PC-9 (cell line): ENCODE measurements at regions not wholly inside any gene's neighbourhood (a gene's known extent, or its start where the extent isn't known, plus 50 kb on each side); places are given as distances from the start of the nearest gene placed in this dataset.

Source experiments
- BruUV-seq: library from RNA; stranded (reverse); fragments of 400-500 nt; replicated peaks from 2 replicates; lab custom pipeline; 2021; lab: Mats Ljungman, UMichigan
- CTCF ChIA-PET: fragments of 300-600 bp; sonication (Branson Sonifier 250); formaldehyde crosslinking; loops from one replicate; lab custom pipeline; 2022; ENCODE audit warnings: antibody characterized with exemption; lab: Charles Lee
- POLR2A ChIA-PET: fragments of 300-600 bp; sonication (Branson Sonifier 250); formaldehyde crosslinking; loops from one replicate; lab custom pipeline; 2022; ENCODE audit warnings: antibody characterized with exemption; ENCODE audit not compliant: unreplicated experiment; lab: Charles Lee
- DNase-seq, 2 experiments: peaks; one replicate each; pipeline versions ENCODE4 v3.0.0 to v3.0.0-alpha.2; 2015 to 2022; ENCODE audit warnings: mixed read lengths in 1 of 2
- H2AFZ ChIP-seq: fragments of 200-600 bp; sonication (generic); 2 replicates; pipeline ENCODE4 v1.8.1; 2017; ENCODE audit warnings: antibody characterized with exemption
- H3F3A ChIP-seq: fragments of 200-600 bp; sonication (generic); 2 replicates; pipeline ENCODE4 v1.8.1; 2017; ENCODE audit warnings: antibody characterized with exemption, mild to moderate bottlenecking, low read depth; ENCODE audit not compliant: insufficient read depth
- H3K27ac ChIP-seq: fragments of 200-600 bp; sonication (generic); 2 replicates; pipeline ENCODE4 v1.6.1; 2016; ENCODE audit warnings: mixed run types
- H3K27me3 ChIP-seq: fragments of 200-600 bp; sonication (generic); 2 replicates; pipeline ENCODE4 v1.6.1; 2016; ENCODE audit warnings: low read depth, mixed run types; ENCODE audit not compliant: insufficient read depth
- H3K36me3 ChIP-seq: fragments of 200-600 bp; sonication (generic); 2 replicates; pipeline ENCODE4 v1.6.1; 2016; ENCODE audit warnings: low read depth, mixed run types
- H3K4me1 ChIP-seq: fragments of 200-600 bp; sonication (generic); replicated peaks from 2 replicates; pipeline ENCODE4 v1.6.1; 2016; ENCODE audit warnings: mixed run types; ENCODE audit not compliant: insufficient read depth
- H3K4me2 ChIP-seq: fragments of 200-600 bp; sonication (generic); 2 replicates; pipeline ENCODE4 v1.6.1; 2017; ENCODE audit warnings: mixed run types
- H3K4me3 ChIP-seq: fragments of 200-600 bp; sonication (generic); 2 replicates; pipeline ENCODE4 v1.6.1; 2016; ENCODE audit warnings: mixed run types
- H3K79me2 ChIP-seq: fragments of 200-600 bp; sonication (generic); 2 replicates; pipeline ENCODE4 v1.6.1; 2017; ENCODE audit warnings: low read depth, mixed run types
- H3K9me2 ChIP-seq: fragments of 200-600 bp; sonication (generic); 2 replicates; pipeline ENCODE4 v1.8.1; 2017; ENCODE audit warnings: mild to moderate bottlenecking; ENCODE audit not compliant: insufficient read depth
- H3K9me3 ChIP-seq: fragments of 200-600 bp; sonication (generic); 2 replicates; pipeline ENCODE4 v1.8.1; 2016; ENCODE audit warnings: low read depth; ENCODE audit not compliant: insufficient read depth
- H4K20me1 ChIP-seq: fragments of 200-600 bp; sonication (generic); 2 replicates; pipeline ENCODE4 v1.8.1; 2017; ENCODE audit not compliant: insufficient read depth
- CTCF ChIP-seq: fragments of 200-600 bp; sonication (generic); conservative IDR thresholded peaks from 2 replicates; pipeline ENCODE4 v1.6.1; 2017; ENCODE audit warnings: mixed run types, antibody characterized with exemption, mild to moderate bottlenecking, moderate library complexity
- EZH2 ChIP-seq: fragments of 200-600 bp; sonication (generic); IDR thresholded peaks from 2 replicates; pipeline ENCODE4 v1.8.0; 2017; ENCODE audit warnings: antibody characterized with exemption, low read depth
- intact Hi-C: fragments of 100-400 bp; cut with micrococcal nuclease; formaldehyde crosslinking; loops from one replicate; pipeline ENCODE4 v1.10.0; 2022; ENCODE audit not compliant: unreplicated experiment

- no peak overlapping the region for H2AFZ ChIP-seq
- ChIA-PET CTCF (no interaction called here), POLR2A (no interaction called here)
- no peak overlapping the region for H3K4me3 ChIP-seq
- peaks cover 12% of the 10 kb centered on the region for H3K4me1 ChIP-seq
- no TSS peak for BruUV-seq
- H3F3A ChIP-seq, result no peaks in the 10 kb centered on the region; the same call in 1 of the 2 replicates
- H4K20me1 ChIP-seq, result no peaks in the 10 kb centered on the region
- no peaks in the 10 kb centered on the region for H3K9me2 ChIP-seq
- H3K36me3 ChIP-seq, result no peaks in the 10 kb centered on the region
- no peaks in the 10 kb centered on the region; the same call in 1 of the 2 replicates for H3K9me3 ChIP-seq
- H3K4me2 ChIP-seq, result peak overlapping the region; percentile 30
- H3K27ac ChIP-seq, result peak overlapping the region; percentile 39; the same call in 1 of the 2 replicates
- H3K79me2 ChIP-seq, result no peaks in the 10 kb centered on the region
- no peak for DNase-seq
- TF ChIP-seq EZH2, result no peak
- no peak for TF ChIP-seq CTCF
- intact Hi-C loops, result loop anchor here (1.0 to 10.0 kb wide), 2 partner anchors 13 to 167 kb away; no protein-coding TSS in a partner anchor
- H3K27me3 ChIP-seq, result no peaks in the 10 kb centered on the region
Observed at GRCh38 chrX:4831574-4831973, 1118.1 kb upstream of the PRKX start.

- H3K79me2 ChIP-seq, result no peaks in the 10 kb centered on the region
- H3K27me3 ChIP-seq, result no peaks in the 10 kb centered on the region
- H3F3A ChIP-seq, result no peaks in the 10 kb centered on the region; the same call in 1 of the 2 replicates
- no peak overlapping the region for H2AFZ ChIP-seq
- no peaks in the 10 kb centered on the region for H4K20me1 ChIP-seq
- H3K9me3 ChIP-seq, result no peaks in the 10 kb centered on the region; the same call in 1 of the 2 replicates
- CTCF ChIA-PET, result interaction anchor here (0.6 kb wide), 1 partner anchor 346 kb away, joined by 4 read pairs; no protein-coding TSS in a partner anchor
- POLR2A ChIA-PET, result no interaction called here
- H3K4me2 ChIP-seq, result peak overlapping the region; percentile 30
- H3K9me2 ChIP-seq, result no peaks in the 10 kb centered on the region
- DNase-seq, result peak; percentile 43 to 82
- intact Hi-C loops, result loop anchor here (1.0 to 10.0 kb wide), 2 partner anchors 13 to 166 kb away; no protein-coding TSS in a partner anchor
- TF ChIP-seq CTCF (no peak), EZH2 (no peak)
- H3K27ac ChIP-seq, result peak overlapping the region; percentile 39
- no peak overlapping the region for H3K4me3 ChIP-seq
- BruUV-seq, result no TSS peak
- H3K4me1 ChIP-seq, result peaks cover 12% of the 10 kb centered on the region
- H3K36me3 ChIP-seq, result no peaks in the 10 kb centered on the region
Observed at GRCh38 chrX:4830880-4831557, 1117.6 kb upstream of the PRKX start.

GRCh38 chrX:4825550-4825949 lies 1112.1 kb upstream of the PRKX start:
- TF ChIP-seq EZH2 (no peak), CTCF (no peak)
- H3K4me3 ChIP-seq, result no peak overlapping the region
- H3F3A ChIP-seq, result no peaks in the 10 kb centered on the region
- H3K36me3 ChIP-seq, result no peaks in the 10 kb centered on the region
- H2AFZ ChIP-seq, result no peak overlapping the region
- no peak overlapping the region for H3K27ac ChIP-seq
- DNase-seq, result no peak
- intact Hi-C loops, result no loop called here
- CTCF ChIA-PET, result no interaction called here
- BruUV-seq, result no TSS peak
- no peaks in the 10 kb centered on the region for H3K79me2 ChIP-seq
- peaks cover 5% of the 10 kb centered on the region for H3K4me1 ChIP-seq
- no peak overlapping the region for H3K4me2 ChIP-seq
- no peaks in the 10 kb centered on the region for H3K9me2 ChIP-seq
- no peaks in the 10 kb centered on the region for H3K27me3 ChIP-seq
- no peaks in the 10 kb centered on the region for H4K20me1 ChIP-seq
- no peaks in the 10 kb centered on the region for H3K9me3 ChIP-seq
- POLR2A ChIA-PET, result no interaction called here
